NCI-H2107 treated with DMSO at 0.1 percent for 48 hours (cell line): ENCODE measurements at regions not wholly inside any gene's neighbourhood (a gene's known extent, or its start where the extent isn't known, plus 50 kb on each side); places are given as distances from the start of the nearest gene placed in this dataset.

ENCODE experiments used
- DNase-seq: peaks from one replicate; lab custom pipeline; 2025; ENCODE audit not compliant: unreplicated experiment; lab: John Stamatoyannopoulos, UW

GRCh38 chr1:229027622-229028182 lies 243.2 kb upstream of the RAB4A start:
- DNase-seq: no peak

- no peak for DNase-seq
Measured at GRCh38 chr1:229028544-229028943, 242.4 kb upstream of the RAB4A start.

DNA sequence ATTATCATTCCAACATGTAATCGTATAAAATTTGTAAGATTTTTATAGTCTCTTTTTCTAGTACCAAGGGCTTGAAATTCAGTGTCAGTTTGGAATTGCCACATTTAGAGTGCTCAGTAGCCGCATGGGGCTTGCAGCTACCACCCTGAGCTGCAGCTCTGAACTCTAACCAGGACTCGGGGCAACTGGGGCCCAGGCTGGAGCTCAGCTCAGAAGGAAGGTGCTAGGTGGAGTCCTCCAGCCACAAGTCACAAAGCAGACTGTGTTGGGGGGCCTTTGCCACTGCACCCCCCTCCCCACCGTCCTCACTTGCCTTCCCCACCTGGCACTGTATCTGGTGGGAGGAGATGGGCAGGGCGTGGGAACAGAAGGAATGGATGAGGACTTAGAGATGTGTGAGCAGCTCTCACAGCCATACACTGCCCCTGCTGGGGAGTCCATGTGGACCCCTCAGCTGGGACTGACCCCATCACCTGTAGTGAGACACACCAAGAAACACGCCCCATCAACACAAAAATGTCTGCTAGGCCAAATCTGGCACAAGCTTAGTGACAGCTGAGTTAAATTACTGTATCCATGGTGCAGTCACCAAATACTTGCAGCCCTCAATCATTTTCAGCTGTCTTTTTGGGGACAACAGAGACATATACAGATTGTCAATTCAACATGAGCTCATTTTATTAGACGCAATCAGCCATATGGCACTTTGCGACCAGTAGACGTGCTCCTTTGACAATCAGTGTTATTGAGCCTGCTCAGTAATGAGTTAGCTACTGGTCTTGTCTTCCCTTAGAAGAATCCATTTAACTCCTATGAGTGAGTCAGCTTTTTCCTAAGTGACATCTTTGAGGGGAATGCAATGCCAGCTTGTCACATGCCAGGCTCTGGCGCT lies 241.7 kb upstream of the RAB4A start:
- no peak for DNase-seq

DNA sequence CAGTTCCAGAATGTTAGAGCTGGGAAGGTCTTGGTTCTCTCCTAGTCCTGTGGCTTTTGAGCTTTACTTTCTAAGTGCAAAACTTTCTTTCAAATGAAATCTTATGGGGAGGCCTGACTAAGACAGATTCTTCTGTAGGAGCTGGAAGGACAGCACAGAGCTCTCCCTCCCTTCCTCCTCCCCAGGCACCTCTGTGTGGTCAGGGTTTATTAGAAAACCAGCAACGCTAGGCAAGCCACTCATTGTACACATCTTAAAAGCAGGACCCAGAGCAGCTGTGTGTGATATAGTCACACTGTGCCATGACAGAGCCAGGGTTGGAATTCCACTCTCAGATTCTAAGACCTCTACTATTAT lies 241.1 kb upstream of the RAB4A start:
- no peak for DNase-seq

DNA sequence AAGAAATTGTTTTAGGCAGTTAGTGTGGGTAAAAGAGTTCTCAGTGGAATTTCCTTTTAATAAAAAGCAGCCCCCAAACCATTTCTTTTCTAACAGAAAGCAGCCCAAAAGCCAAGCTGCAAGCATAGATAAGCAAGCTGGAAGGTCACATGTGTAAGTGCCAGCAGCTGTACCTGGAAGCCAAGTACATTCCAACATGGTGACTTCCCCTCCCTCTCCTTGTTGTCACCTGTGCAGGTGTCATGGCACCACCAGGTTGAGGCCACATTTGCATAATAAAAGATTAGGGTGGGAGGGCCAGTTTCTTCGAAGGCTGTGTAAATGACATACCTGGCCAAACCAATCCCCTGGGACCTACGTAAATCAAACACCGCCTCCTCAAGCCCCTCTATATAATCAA lies 240.3 kb upstream of the RAB4A start:
- DNase-seq: no peak

DNA sequence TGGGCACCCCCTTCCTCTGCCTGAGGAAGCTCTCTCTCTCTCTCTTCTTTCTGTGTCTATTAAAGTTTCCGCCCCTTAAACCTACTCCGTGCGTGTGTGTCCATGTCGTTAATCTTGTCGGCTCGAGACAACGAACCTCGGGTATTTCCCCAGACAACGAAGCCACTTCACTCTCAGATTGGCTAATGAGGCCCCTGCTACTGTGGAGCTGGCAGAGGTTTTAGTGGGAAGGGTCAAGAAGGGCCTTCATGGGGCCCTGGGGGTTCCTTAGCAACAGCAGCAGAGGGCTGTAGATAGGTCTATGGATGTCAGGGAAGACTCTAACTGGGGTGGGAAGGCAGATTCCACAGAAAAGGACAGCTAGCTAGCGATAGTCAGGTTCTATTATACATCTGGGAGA lies 239.8 kb upstream of the RAB4A start:
- no peak for DNase-seq

- DNase-seq: no peak
Measured at GRCh38 chr1:229031481-229032341, 239.2 kb upstream of the RAB4A start.

DNA sequence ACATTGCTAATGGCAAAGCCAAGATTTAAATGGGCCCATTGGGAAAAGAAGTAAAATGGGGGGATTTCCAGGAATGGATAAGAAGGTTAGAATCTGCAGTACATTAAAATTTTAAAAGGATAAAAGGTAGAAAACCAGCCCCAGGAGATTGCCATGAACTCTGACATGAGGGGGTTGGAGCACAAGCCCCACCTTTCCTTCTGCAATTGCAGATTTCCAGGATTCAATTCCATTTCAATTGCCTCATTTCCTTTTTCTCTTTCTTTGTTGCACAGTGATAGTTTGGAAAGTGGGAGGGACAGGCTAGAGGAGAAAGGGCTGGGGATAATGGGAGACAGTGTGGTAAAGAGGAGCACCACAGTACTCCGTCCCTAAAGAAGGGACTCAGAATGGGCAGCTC lies 238.5 kb upstream of the RAB4A start:
- no peak for DNase-seq

DNA sequence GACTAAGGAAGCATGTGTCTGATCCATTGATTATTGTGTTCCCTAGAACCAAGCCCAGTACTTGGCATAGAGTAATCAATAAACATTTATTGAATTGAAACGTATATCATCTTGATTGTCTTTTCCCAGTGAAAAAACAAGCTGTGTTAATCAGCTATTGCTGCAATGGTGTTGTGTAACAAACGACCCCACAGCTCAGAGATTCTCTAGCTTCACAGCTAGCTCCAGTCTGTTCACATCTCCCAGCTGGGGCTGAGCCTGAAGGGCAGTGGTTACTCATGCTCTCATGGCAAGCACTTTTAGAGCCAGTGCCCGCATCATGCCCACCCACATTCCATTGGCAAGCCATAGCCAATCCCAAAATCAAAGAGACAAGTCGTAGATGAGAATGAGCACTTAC lies 237.4 kb upstream of the RAB4A start:
- DNase-seq: no peak

DNA sequence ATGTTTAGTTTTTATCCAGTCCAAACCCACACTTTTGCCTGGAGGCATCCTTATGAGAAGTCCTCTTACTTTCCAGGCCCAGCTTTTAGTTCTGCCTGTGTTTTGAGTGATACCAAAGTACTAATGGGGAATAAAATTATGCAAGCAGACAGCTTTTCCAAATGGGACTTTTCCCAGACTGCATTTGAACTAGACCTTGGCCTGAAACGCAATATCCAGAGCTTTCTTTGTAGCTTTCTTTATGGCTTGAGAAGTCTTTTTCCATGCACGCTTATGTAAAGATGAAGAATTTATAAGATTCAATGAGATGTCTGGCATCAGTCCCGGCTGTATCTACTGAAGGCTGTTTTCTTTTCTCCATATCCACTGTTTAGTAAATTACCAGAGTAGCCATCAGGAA lies 236.6 kb upstream of the RAB4A start:
- DNase-seq: no peak

DNA sequence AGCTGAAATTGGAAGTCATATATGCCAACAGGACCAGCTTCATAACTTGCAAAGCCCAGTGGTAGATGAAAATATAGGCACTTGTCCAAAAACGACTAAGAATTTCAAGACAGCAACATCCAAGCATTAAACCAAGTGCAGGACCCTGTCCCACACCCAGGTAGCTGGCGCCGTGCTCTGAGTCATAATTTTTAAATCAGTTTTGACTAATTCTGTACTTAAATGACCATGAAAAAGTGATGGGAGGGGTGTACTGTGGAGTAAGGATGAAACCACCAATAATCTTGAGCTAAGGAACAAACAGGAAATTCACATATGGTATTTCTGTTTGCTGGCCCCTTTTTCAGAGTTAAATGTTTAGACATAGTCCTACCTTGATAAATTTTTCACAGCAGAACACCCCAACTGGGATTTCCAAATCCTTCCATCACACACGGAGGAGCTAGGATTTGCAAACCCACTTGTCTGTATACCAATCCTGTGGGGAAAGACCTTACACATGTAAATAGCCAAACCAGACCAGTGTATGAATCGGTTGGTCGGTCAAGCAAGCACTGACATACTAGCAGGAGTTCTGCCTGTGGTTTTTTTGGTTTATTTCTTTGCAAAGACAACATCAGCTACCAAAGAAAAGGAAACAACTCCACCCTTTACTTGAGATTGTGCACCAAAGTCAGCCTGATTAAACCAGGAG lies 235.7 kb upstream of the RAB4A start:
- DNase-seq: no peak

GRCh38 chr1:229035748-229036082 lies 235.2 kb upstream of the RAB4A start:
- DNase-seq: no peak

DNA sequence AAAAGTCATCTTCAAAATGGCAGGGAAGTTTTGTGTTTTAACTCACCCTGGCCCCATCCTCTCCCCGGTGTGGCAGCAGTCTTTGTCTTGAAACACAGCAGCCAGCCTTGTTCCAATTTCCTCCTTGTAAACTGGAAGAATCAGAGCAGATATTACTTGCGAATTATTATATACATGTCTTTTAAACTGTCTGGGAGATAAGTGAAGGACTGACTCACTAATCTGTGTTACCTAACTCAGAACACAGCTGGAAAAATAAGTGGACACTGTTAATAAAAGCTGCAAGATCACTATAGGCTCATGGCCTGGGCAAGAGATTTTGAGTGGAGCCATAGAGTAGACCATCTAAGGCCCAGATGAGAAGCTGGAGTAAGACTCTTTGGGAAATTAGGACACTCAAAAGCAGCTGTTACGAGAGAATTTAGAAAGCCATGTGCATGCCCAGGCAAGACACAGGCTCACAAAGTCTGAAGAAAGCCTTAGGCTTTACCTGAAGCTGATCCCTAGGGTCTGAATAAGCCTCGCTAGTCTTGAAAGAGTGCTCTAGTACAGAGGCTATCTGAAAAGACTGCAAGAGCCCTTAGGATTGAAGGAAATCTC lies 233.0 kb upstream of the RAB4A start:
- DNase-seq: no peak

DNA sequence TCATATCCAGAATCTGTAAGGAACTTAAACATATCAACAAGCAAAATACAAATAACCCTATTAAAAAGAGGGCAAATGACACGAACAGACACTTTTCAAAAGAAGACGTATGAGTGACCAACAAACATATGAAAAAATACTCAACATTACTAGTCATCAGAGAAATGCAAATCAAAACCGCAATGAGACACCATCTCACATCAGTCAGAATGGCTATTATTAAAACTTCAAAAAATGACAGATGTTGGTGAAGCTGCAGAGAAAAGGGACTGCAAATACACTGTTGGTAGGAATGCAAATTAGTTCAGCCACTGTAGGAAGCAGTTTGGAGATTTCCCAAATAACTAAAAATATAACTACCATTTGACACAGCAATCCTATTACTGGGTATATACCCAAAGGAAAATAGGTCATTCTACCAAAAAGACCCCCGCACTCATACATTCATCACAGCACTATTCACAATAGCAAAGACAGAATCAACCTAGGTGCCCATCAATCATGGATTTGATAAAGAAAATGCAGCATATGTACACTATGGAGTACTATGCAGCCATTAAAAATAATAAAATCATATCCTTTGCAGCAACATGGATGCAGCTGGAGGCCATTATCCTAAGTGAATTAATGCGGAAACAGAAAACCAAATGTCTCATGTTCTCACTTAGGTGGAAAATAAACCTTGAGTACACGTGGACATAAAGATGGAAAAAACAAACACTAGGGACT lies 230.1 kb upstream of the RAB4A start:
- no peak for DNase-seq

GRCh38 chr1:229041946-229042345 lies 229.0 kb upstream of the RAB4A start:
- DNase-seq: no peak

DNA sequence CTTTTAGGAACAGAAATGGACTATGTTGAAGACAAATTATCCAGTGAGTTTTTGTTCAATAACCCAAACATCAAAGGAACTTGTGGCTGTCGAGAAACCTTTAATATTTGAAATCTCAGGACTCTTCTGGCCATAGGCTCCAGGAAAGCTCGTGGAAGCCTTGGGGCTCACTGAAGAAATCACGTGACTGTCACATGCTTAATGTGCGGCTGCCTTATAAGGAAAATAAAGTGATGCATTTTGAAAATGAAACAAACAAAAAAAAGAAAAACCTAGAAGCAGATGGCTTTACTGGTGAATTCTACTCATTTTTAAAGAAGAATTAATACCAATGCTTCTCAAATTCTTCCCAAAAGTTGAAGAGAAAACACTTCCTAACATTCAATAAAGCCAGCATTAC lies 228.4 kb upstream of the RAB4A start:
- DNase-seq: no peak

GRCh38 chr1:229043115-229043514 lies 227.8 kb upstream of the RAB4A start:
- DNase-seq: no peak

- DNase-seq: no peak
Measured at GRCh38 chr1:229046251-229046853, 224.6 kb upstream of the RAB4A start.

DNA sequence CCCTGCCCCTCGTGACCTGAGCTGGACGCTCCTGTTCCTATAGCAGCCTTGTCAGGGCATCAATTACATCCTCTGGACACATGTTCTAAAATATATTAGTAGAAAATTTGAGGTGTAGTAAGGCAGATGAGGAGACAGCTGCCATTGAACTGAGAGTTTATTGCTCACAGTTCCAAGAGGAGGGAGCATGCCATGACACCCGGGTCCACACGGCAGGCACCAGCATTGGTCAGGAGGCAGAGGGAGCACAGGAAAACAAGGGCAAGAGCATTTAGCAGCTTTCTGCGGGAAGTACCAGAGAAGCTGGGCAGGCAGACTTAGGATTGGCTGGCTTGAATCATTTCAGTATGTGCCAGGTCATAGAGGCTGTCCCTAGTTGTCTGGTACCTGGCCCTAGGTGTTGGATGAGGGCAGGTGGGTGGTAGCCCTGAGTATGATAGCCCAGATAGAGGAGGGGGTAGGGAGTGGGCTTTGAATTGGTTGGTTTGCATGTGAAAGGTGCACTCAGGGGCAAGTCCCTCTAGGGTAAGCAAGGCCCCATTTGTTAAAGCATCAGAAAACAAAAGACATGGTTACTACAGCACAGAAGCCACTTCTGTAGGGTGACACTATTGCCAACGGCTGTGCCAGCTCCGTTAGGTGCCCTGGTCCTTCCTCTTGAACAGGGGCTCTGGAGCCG lies 223.6 kb upstream of the RAB4A start:
- DNase-seq: no peak
